Duodenal mucosa (tissue), 2 donors: ENCODE measurements at regions not wholly inside any gene's neighbourhood (a gene's known extent, or its start where the extent isn't known, plus 50 kb on each side); places are given as distances from the start of the nearest gene placed in this dataset.

Experiments used
- H3K27ac ChIP-seq: one replicate; pipeline ENCODE4 v1.7.0; 2013; ENCODE audit warnings: low read depth, low read length
- H3K27me3 ChIP-seq, 2 donors: one replicate each; pipeline ENCODE4 v1.7.0; 2013; ENCODE audit warnings: low read length in 2 of 2, control low read depth in 1 of 2; ENCODE audit not compliant: insufficient read depth in 2 of 2, control insufficient read depth in 1 of 2
- H3K36me3 ChIP-seq, 2 donors: one replicate each; pipeline ENCODE4 v1.7.0; 2013; ENCODE audit warnings: low read length in 2 of 2, control low read depth in 1 of 2; ENCODE audit not compliant: insufficient read depth in 2 of 2, control insufficient read depth in 1 of 2
- H3K4me1 ChIP-seq, 2 donors: one replicate each; pipeline ENCODE4 v1.7.0; 2013; ENCODE audit warnings: low read length in 2 of 2, control low read depth in 1 of 2; ENCODE audit not compliant: insufficient read depth in 2 of 2, control insufficient read depth in 1 of 2
- H3K4me3 ChIP-seq, 2 donors: one replicate each; pipeline ENCODE4 v1.7.0; 2013; ENCODE audit warnings: low read length in 2 of 2, low read depth in 1 of 2
- H3K9ac ChIP-seq, 2 donors: one replicate each; pipeline ENCODE4 v1.7.0; 2013; ENCODE audit warnings: low read length in 2 of 2, low read depth in 1 of 2
- H3K9me3 ChIP-seq, 2 donors: one replicate each; pipeline ENCODE4 v1.7.0; 2013; ENCODE audit warnings: low read length in 2 of 2, control low read depth in 1 of 2; ENCODE audit not compliant: control insufficient read depth in 1 of 2

- Histone ChIP-seq H3K9ac (no peak overlapping the region), H3K36me3 (no peaks in the 10 kb centered on the region), H3K9me3 (no peaks in the 10 kb centered on the region), H3K4me3 (no peak overlapping the region), H3K27ac (no peak overlapping the region), H3K27me3 (no peaks in the 10 kb centered on the region), H3K4me1 (no peaks in the 10 kb centered on the region)
Observed at GRCh38 chr16:54694651-54695050, 236.0 kb upstream of the IRX5 start.

GRCh38 chr16:54693864-54694263 lies 236.8 kb upstream of the IRX5 start:
- H3K27ac ChIP-seq = no peak overlapping the region
- H3K9ac ChIP-seq = no peak overlapping the region
- H3K4me1 ChIP-seq = no peaks in the 10 kb centered on the region
- H3K27me3 ChIP-seq = no peaks in the 10 kb centered on the region
- no peaks in the 10 kb centered on the region for H3K9me3 ChIP-seq
- no peaks in the 10 kb centered on the region for H3K36me3 ChIP-seq
- H3K4me3 ChIP-seq = no peak overlapping the region

- H3K4me1 ChIP-seq = no peaks in the 10 kb centered on the region
- no peak overlapping the region for H3K9ac ChIP-seq
- no peak overlapping the region for H3K27ac ChIP-seq
- H3K36me3 ChIP-seq = no peaks in the 10 kb centered on the region
- no peaks in the 10 kb centered on the region for H3K27me3 ChIP-seq
- no peaks in the 10 kb centered on the region for H3K9me3 ChIP-seq
- H3K4me3 ChIP-seq = no peak overlapping the region
Observed at GRCh38 chr16:54690710-54691109, 240.0 kb upstream of the IRX5 start.

GRCh38 chr16:54690306-54690705 lies 240.4 kb upstream of the IRX5 start:
- Histone ChIP-seq H3K27me3 (no peaks in the 10 kb centered on the region), H3K27ac (no peak overlapping the region), H3K9ac (no peak overlapping the region), H3K4me3 (no peak overlapping the region), H3K4me1 (no peaks in the 10 kb centered on the region), H3K9me3 (no peaks in the 10 kb centered on the region), H3K36me3 (no peaks in the 10 kb centered on the region)

GRCh38 chr16:54689072-54689865 lies 241.4 kb upstream of the IRX5 start:
- Histone ChIP-seq H3K9ac (no peak overlapping the region), H3K36me3 (no peaks in the 10 kb centered on the region)

GRCh38 chr16:54688339-54688738 lies 242.3 kb upstream of the IRX5 start:
- H3K9me3 ChIP-seq = no peaks in the 10 kb centered on the region
- H3K4me3 ChIP-seq = no peak overlapping the region
- H3K4me1 ChIP-seq = no peaks in the 10 kb centered on the region
- no peaks in the 10 kb centered on the region for H3K36me3 ChIP-seq
- H3K9ac ChIP-seq = no peak overlapping the region
- no peaks in the 10 kb centered on the region for H3K27me3 ChIP-seq
- H3K27ac ChIP-seq = no peak overlapping the region

More at GRCh38 chr16:54689072-54689865, 241.4 kb upstream of the IRX5 start:
- H3K4me1 ChIP-seq = no peaks in the 10 kb centered on the region
- no peaks in the 10 kb centered on the region for H3K9me3 ChIP-seq
- no peak overlapping the region for H3K4me3 ChIP-seq
- H3K27me3 ChIP-seq = no peaks in the 10 kb centered on the region
- no peak overlapping the region for H3K27ac ChIP-seq

- Histone ChIP-seq H3K27ac (no peak overlapping the region), H3K4me1 (no peaks in the 10 kb centered on the region), H3K36me3 (no peaks in the 10 kb centered on the region)
Observed at GRCh38 chr16:54687043-54687899, 243.4 kb upstream of the IRX5 start.

GRCh38 chr16:54685682-54686081 lies 245.0 kb upstream of the IRX5 start:
- no peaks in the 10 kb centered on the region for H3K9me3 ChIP-seq
- H3K27me3 ChIP-seq = no peaks in the 10 kb centered on the region
- H3K4me1 ChIP-seq = no peaks in the 10 kb centered on the region
- H3K9ac ChIP-seq = no peak overlapping the region
- no peaks in the 10 kb centered on the region for H3K36me3 ChIP-seq
- H3K4me3 ChIP-seq = no peak overlapping the region
- no peak overlapping the region for H3K27ac ChIP-seq

More at GRCh38 chr16:54687043-54687899, 243.4 kb upstream of the IRX5 start:
- Histone ChIP-seq H3K9ac (no peak overlapping the region), H3K4me3 (no peak overlapping the region), H3K9me3 (no peaks in the 10 kb centered on the region), H3K27me3 (no peaks in the 10 kb centered on the region)

- Histone ChIP-seq H3K9ac (no peak overlapping the region), H3K27ac (no peak overlapping the region), H3K4me3 (no peak overlapping the region), H3K27me3 (no peaks in the 10 kb centered on the region), H3K36me3 (no peaks in the 10 kb centered on the region), H3K9me3 (no peaks in the 10 kb centered on the region), H3K4me1 (no peaks in the 10 kb centered on the region)
Observed at GRCh38 chr16:54679531-54679930, 251.1 kb upstream of the IRX5 start.

GRCh38 chr16:54677308-54677950 lies 253.2 kb upstream of the IRX5 start:
- no peak overlapping the region for H3K4me3 ChIP-seq
- H3K4me1 ChIP-seq = no peaks in the 10 kb centered on the region
- no peaks in the 10 kb centered on the region for H3K36me3 ChIP-seq
- H3K9ac ChIP-seq = no peak overlapping the region
- no peaks in the 10 kb centered on the region for H3K9me3 ChIP-seq
- no peak overlapping the region for H3K27ac ChIP-seq
- H3K27me3 ChIP-seq = no peaks in the 10 kb centered on the region
